GM23338 (cell line): ENCODE measurements at regions not wholly inside any gene's neighbourhood (a gene's known extent, or its start where the extent isn't known, plus 50 kb on each side); places are given as distances from the start of the nearest gene placed in this dataset.

Experiments
- ATAC-seq: fragments of 200-7000 bp; cut with Tn5 transposase; 3 replicates; pipeline ENCODE4 v1.9.1; 2020
- DNase-seq: peaks from one replicate; pipeline ENCODE4 v3.0.0-alpha.2; 2015; ENCODE audit warnings: low spot score
- H2AFZ ChIP-seq: fragments of 200-600 bp; sonication (generic); 2 replicates; pipeline ENCODE4 v1.8.0; 2016; ENCODE audit warnings: antibody characterized with exemption, mild to moderate bottlenecking, moderate library complexity
- H3F3A ChIP-seq: fragments of 200-600 bp; sonication (generic); replicated peaks from 2 replicates; pipeline ENCODE4 v1.8.0; 2017; ENCODE audit warnings: antibody characterized with exemption, mixed run types, low read depth
- H3K27ac ChIP-seq: fragments of 200-600 bp; sonication (generic); 2 replicates; pipeline ENCODE4 v1.6.1; 2016; ENCODE audit warnings: low read depth
- H3K27me3 ChIP-seq: fragments of 200-600 bp; sonication (generic); 2 replicates; pipeline ENCODE4 v1.8.0; 2016; ENCODE audit warnings: mild to moderate bottlenecking, mixed run types, moderate library complexity; ENCODE audit not compliant: insufficient read depth
- H3K36me3 ChIP-seq: fragments of 200-600 bp; sonication (generic); 2 replicates; pipeline ENCODE4 v1.8.0; 2016; ENCODE audit warnings: mild to moderate bottlenecking; ENCODE audit not compliant: insufficient read depth
- H3K4me1 ChIP-seq: fragments of 200-600 bp; sonication (generic); 2 replicates; pipeline ENCODE4 v1.8.0; 2016; ENCODE audit warnings: mild to moderate bottlenecking, moderate library complexity; ENCODE audit not compliant: insufficient read depth
- H3K4me2 ChIP-seq: fragments of 200-600 bp; sonication (generic); 2 replicates; pipeline ENCODE4 v1.7.1; 2017; ENCODE audit warnings: mixed run types
- H3K4me3 ChIP-seq: fragments of 200-600 bp; sonication (generic); 2 replicates; pipeline ENCODE4 v1.6.1; 2016; ENCODE audit warnings: mixed run types
- H3K79me2 ChIP-seq: fragments of 200-600 bp; sonication (generic); replicated peaks from 2 replicates; pipeline ENCODE4 v1.8.0; 2017; ENCODE audit warnings: mild to moderate bottlenecking; ENCODE audit not compliant: insufficient read depth
- H3K9me2 ChIP-seq: fragments of 200-600 bp; sonication (generic); 2 replicates; pipeline ENCODE4 v1.8.0; 2017; ENCODE audit not compliant: insufficient read depth
- H4K20me1 ChIP-seq: fragments of 200-600 bp; sonication (generic); replicated peaks from 2 replicates; pipeline ENCODE4 v1.8.0; 2017; ENCODE audit warnings: mild to moderate bottlenecking; ENCODE audit not compliant: insufficient read depth
- H3K27ac Mint-ChIP-seq: 2 replicates; pipeline ENCODE4 v1.8.0; 2020; ENCODE audit warnings: inconsistent platforms, mild to moderate bottlenecking, moderate library complexity, mixed read lengths
- H3K27me3 Mint-ChIP-seq: 3 replicates; pipeline ENCODE4 v1.8.0; 2022; ENCODE audit warnings: low read depth, mild to moderate bottlenecking, moderate library complexity, mixed read lengths, inconsistent platforms; ENCODE audit not compliant: insufficient read depth, poor library complexity
- H3K36me3 Mint-ChIP-seq: 3 replicates; pipeline ENCODE4 v1.8.0; 2021; ENCODE audit warnings: low read depth, mild to moderate bottlenecking, inconsistent platforms, moderate library complexity, mixed read lengths
- H3K4me1 Mint-ChIP-seq: 3 replicates; pipeline ENCODE4 v1.8.0; 2020; ENCODE audit warnings: mild to moderate bottlenecking, inconsistent platforms, mixed read lengths
- H3K4me3 Mint-ChIP-seq: 3 replicates; pipeline ENCODE4 v1.8.0; 2021; ENCODE audit warnings: moderate library complexity, mild to moderate bottlenecking, inconsistent platforms, mixed read lengths
- H3K9me3 Mint-ChIP-seq: 3 replicates; pipeline ENCODE4 v1.8.0; 2020; ENCODE audit warnings: moderate library complexity, mild to moderate bottlenecking, inconsistent platforms, mixed read lengths
- CREB1 ChIP-seq: fragments of 250-450 bp; sonication (Bioruptor Pico); IDR thresholded peaks from 2 replicates; pipeline ENCODE4 v1.5.0; 2020; ENCODE audit warnings: low read depth, mild to moderate bottlenecking, moderate library complexity
- EZH2 ChIP-seq: fragments of 200-600 bp; sonication (generic); IDR thresholded peaks from one replicate; pipeline ENCODE4 v1.8.0; 2017; ENCODE audit warnings: antibody characterized with exemption, mild to moderate bottlenecking, low read depth; ENCODE audit not compliant: unreplicated experiment
- EZH2phosphoT487 ChIP-seq: fragments of 200-600 bp; sonication (generic); IDR thresholded peaks from one replicate; pipeline ENCODE4 v1.8.1; 2018; ENCODE audit warnings: antibody characterized with exemption; ENCODE audit not compliant: unreplicated experiment
- JUNB ChIP-seq: IDR thresholded peaks from one replicate; pipeline ENCODE4 v1.6.1; 2016; ENCODE audit warnings: antibody characterized with exemption; ENCODE audit not compliant: unreplicated experiment
- NANOG ChIP-seq: IDR thresholded peaks from 2 replicates; pipeline ENCODE4 v1.6.1; 2016; ENCODE audit warnings: antibody characterized with exemption, borderline replicate concordance
- POLR2AphosphoS5 ChIP-seq: IDR thresholded peaks from 2 replicates; pipeline ENCODE4 v1.6.1; 2016; ENCODE audit warnings: antibody characterized with exemption, low read depth
- STAT1 ChIP-seq: IDR thresholded peaks from one replicate; pipeline ENCODE4 v1.6.1; 2016; ENCODE audit warnings: antibody characterized with exemption; ENCODE audit not compliant: unreplicated experiment
- ZNF114 ChIP-seq: fragments of 250-450 bp; sonication (Bioruptor Pico); IDR thresholded peaks from 2 replicates; pipeline ENCODE4 v1.5.0; 2020; ENCODE audit warnings: mild to moderate bottlenecking, moderate library complexity
- ZNF331 ChIP-seq: fragments of 250-450 bp; sonication (Bioruptor Pico); IDR thresholded peaks from 2 replicates; pipeline ENCODE4 v1.5.0; 2020; ENCODE audit warnings: low read depth, mild to moderate bottlenecking, moderate library complexity
- TF ChIP-seq, protein P1 (sequence below): IDR thresholded peaks from one replicate; pipeline ENCODE4 v1.6.1; 2018; ENCODE audit warnings: antibody characterized with exemption; ENCODE audit not compliant: unreplicated experiment
- TF ChIP-seq, protein P2 (sequence below): IDR thresholded peaks from 2 replicates; pipeline ENCODE4 v1.6.1; 2016; ENCODE audit warnings: antibody characterized with exemption
- TF ChIP-seq, protein P3 (sequence below), 2 experiments: fragments of 200-600 bp in 1 of 2; sonication (generic) in 1 of 2; conservative IDR thresholded peaks; 2 replicates each; pipeline versions ENCODE4 v1.5.1 to v1.6.1; 2016 to 2017; ENCODE audit warnings: antibody characterized with exemption in 2 of 2, low read depth in 2 of 2, mild to moderate bottlenecking in 2 of 2, moderate library complexity in 1 of 2
- TF ChIP-seq, protein P4 (sequence below): fragments of 250-450 bp; sonication (Bioruptor Pico); IDR thresholded peaks from 2 replicates; pipeline ENCODE4 v1.5.0; 2020; ENCODE audit warnings: mild to moderate bottlenecking, moderate library complexity

DNA sequence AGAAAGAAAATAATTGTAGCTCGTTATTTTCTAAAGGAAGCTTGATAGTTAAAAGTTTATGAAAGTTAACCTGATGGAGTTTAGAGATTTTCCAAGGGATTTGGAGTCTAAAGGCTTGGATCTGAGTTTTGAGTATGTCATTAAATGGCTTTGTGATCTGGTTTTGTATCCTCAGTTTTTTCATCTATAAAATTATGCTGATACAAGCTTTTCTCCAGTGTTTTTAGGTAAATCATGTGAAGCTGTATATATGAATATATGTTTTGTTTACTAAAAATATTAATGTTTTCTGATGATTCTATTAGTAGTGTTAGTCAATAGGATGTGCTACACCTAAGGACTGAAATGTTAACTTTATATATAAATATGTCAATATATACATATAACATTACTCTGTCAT is 727.8 kb downstream of the CDH11 start:
- H2AFZ ChIP-seq: no peak overlapping the region
- TF ChIP-seq STAT1: no peak
- TF ChIP-seq, protein P1, sequence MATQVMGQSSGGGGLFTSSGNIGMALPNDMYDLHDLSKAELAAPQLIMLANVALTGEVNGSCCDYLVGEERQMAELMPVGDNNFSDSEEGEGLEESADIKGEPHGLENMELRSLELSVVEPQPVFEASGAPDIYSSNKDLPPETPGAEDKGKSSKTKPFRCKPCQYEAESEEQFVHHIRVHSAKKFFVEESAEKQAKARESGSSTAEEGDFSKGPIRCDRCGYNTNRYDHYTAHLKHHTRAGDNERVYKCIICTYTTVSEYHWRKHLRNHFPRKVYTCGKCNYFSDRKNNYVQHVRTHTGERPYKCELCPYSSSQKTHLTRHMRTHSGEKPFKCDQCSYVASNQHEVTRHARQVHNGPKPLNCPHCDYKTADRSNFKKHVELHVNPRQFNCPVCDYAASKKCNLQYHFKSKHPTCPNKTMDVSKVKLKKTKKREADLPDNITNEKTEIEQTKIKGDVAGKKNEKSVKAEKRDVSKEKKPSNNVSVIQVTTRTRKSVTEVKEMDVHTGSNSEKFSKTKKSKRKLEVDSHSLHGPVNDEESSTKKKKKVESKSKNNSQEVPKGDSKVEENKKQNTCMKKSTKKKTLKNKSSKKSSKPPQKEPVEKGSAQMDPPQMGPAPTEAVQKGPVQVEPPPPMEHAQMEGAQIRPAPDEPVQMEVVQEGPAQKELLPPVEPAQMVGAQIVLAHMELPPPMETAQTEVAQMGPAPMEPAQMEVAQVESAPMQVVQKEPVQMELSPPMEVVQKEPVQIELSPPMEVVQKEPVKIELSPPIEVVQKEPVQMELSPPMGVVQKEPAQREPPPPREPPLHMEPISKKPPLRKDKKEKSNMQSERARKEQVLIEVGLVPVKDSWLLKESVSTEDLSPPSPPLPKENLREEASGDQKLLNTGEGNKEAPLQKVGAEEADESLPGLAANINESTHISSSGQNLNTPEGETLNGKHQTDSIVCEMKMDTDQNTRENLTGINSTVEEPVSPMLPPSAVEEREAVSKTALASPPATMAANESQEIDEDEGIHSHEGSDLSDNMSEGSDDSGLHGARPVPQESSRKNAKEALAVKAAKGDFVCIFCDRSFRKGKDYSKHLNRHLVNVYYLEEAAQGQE: no peak
- TF ChIP-seq, protein P2, sequence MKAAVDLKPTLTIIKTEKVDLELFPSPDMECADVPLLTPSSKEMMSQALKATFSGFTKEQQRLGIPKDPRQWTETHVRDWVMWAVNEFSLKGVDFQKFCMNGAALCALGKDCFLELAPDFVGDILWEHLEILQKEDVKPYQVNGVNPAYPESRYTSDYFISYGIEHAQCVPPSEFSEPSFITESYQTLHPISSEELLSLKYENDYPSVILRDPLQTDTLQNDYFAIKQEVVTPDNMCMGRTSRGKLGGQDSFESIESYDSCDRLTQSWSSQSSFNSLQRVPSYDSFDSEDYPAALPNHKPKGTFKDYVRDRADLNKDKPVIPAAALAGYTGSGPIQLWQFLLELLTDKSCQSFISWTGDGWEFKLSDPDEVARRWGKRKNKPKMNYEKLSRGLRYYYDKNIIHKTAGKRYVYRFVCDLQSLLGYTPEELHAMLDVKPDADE: no peak
- no peak for TF ChIP-seq NANOG
- TF ChIP-seq, protein P3, sequence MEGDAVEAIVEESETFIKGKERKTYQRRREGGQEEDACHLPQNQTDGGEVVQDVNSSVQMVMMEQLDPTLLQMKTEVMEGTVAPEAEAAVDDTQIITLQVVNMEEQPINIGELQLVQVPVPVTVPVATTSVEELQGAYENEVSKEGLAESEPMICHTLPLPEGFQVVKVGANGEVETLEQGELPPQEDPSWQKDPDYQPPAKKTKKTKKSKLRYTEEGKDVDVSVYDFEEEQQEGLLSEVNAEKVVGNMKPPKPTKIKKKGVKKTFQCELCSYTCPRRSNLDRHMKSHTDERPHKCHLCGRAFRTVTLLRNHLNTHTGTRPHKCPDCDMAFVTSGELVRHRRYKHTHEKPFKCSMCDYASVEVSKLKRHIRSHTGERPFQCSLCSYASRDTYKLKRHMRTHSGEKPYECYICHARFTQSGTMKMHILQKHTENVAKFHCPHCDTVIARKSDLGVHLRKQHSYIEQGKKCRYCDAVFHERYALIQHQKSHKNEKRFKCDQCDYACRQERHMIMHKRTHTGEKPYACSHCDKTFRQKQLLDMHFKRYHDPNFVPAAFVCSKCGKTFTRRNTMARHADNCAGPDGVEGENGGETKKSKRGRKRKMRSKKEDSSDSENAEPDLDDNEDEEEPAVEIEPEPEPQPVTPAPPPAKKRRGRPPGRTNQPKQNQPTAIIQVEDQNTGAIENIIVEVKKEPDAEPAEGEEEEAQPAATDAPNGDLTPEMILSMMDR (conservative IDR thresholded peaks at IDR 0.05; ENCODE audit: low read depth in 2 of 2): no peak
- no peak for TF ChIP-seq CREB1
- no peak for TF ChIP-seq POLR2AphosphoS5
- no peak for TF ChIP-seq JUNB
- TF ChIP-seq, protein P4, sequence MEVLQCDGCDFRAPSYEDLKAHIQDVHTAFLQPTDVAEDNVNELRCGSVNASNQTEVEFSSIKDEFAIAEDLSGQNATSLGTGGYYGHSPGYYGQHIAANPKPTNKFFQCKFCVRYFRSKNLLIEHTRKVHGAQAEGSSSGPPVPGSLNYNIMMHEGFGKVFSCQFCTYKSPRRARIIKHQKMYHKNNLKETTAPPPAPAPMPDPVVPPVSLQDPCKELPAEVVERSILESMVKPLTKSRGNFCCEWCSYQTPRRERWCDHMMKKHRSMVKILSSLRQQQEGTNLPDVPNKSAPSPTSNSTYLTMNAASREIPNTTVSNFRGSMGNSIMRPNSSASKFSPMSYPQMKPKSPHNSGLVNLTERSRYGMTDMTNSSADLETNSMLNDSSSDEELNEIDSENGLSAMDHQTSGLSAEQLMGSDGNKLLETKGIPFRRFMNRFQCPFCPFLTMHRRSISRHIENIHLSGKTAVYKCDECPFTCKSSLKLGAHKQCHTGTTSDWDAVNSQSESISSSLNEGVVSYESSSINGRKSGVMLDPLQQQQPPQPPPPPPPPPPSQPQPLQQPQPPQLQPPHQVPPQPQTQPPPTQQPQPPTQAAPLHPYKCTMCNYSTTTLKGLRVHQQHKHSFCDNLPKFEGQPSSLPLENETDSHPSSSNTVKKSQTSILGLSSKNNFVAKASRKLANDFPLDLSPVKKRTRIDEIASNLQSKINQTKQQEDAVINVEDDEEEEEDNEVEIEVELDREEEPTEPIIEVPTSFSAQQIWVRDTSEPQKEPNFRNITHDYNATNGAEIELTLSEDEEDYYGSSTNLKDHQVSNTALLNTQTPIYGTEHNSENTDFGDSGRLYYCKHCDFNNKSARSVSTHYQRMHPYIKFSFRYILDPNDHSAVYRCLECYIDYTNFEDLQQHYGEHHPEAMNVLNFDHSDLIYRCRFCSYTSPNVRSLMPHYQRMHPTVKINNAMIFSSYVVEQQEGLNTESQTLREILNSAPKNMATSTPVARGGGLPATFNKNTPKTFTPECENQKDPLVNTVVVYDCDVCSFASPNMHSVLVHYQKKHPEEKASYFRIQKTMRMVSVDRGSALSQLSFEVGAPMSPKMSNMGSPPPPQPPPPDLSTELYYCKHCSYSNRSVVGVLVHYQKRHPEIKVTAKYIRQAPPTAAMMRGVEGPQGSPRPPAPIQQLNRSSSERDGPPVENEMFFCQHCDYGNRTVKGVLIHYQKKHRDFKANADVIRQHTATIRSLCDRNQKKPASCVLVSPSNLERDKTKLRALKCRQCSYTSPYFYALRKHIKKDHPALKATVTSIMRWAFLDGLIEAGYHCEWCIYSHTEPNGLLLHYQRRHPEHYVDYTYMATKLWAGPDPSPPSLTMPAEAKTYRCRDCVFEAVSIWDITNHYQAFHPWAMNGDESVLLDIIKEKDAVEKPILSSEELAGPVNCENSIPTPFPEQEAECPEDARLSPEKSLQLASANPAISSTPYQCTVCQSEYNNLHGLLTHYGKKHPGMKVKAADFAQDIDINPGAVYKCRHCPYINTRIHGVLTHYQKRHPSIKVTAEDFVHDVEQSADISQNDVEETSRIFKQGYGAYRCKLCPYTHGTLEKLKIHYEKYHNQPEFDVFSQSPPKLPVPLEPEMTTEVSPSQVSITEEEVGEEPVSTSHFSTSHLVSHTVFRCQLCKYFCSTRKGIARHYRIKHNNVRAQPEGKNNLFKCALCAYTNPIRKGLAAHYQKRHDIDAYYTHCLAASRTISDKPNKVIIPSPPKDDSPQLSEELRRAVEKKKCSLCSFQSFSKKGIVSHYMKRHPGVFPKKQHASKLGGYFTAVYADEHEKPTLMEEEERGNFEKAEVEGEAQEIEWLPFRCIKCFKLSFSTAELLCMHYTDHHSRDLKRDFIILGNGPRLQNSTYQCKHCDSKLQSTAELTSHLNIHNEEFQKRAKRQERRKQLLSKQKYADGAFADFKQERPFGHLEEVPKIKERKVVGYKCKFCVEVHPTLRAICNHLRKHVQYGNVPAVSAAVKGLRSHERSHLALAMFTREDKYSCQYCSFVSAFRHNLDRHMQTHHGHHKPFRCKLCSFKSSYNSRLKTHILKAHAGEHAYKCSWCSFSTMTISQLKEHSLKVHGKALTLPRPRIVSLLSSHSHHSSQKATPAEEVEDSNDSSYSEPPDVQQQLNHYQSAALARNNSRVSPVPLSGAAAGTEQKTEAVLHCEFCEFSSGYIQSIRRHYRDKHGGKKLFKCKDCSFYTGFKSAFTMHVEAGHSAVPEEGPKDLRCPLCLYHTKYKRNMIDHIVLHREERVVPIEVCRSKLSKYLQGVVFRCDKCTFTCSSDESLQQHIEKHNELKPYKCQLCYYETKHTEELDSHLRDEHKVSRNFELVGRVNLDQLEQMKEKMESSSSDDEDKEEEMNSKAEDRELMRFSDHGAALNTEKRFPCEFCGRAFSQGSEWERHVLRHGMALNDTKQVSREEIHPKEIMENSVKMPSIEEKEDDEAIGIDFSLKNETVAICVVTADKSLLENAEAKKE (CRISPR knock-in tag): no peak
- no peak for TF ChIP-seq EZH2
- TF ChIP-seq ZNF114 (CRISPR knock-in tag): no peak
- no peak for TF ChIP-seq EZH2phosphoT487
- TF ChIP-seq ZNF331 (CRISPR knock-in tag): no peak
- H4K20me1 ChIP-seq: no peaks in the 10 kb centered on the region; the same call in 1 of the 2 replicates
- ATAC-seq: no peak
- H3K9me3 Mint-ChIP-seq: peaks cover 3% of the 10 kb centered on the region; the same call in 2 of the 3 replicates
- H3K27me3 Mint-ChIP-seq: peaks cover 2% of the 10 kb centered on the region
- H3F3A ChIP-seq: no peaks in the 10 kb centered on the region
- H3K4me1 Mint-ChIP-seq: no peaks in the 10 kb centered on the region
- no peak overlapping the region for H3K27ac ChIP-seq
- H3K9me2 ChIP-seq: 0 out of 2 replicates have a peak, but pooled peaks cover 3% of the 10 kb centered on the region
- H3K4me1 ChIP-seq: no peaks in the 10 kb centered on the region
- no peaks in the 10 kb centered on the region for H3K36me3 Mint-ChIP-seq
- no peak for DNase-seq
- H3K4me3 Mint-ChIP-seq: no peak overlapping the region
- no peaks in the 10 kb centered on the region for H3K79me2 ChIP-seq
- no peak overlapping the region for H3K27ac Mint-ChIP-seq
- no peak overlapping the region for H3K4me3 ChIP-seq
- no peaks in the 10 kb centered on the region for H3K36me3 ChIP-seq
- H3K4me2 ChIP-seq: no peak overlapping the region
- no peaks in the 10 kb centered on the region for H3K27me3 ChIP-seq
